ENCODE measurements at regions not wholly inside any gene's neighbourhood (a gene's known extent, or its start where the extent isn't known, plus 50 kb on each side); places are given as distances from the start of the nearest gene placed in this dataset.
"Not testable (repeated sequence)": the region's sequence is repeated elsewhere in the genome, so short reads cannot be mapped to it uniquely, and the experiment has no call there.

- DNase-seq = no peak
These were observed 1610.1 kb upstream of the ACO1 start for GRCh38 chr9:30774326-30774725.

- no peak for DNase-seq
These were observed 1609.2 kb upstream of the ACO1 start for GRCh38 chr9:30775236-30775635.

- DNase-seq = no peak
These were observed 1587.7 kb upstream of the ACO1 start for GRCh38 chr9:30796764-30797163.

- DNase-seq = no peak
These were observed 1584.8 kb upstream of the ACO1 start for GRCh38 chr9:30799527-30800101.

GRCh38 chr9:30800421-30800820, 1584.0 kb upstream of the ACO1 start:
- no peak for DNase-seq

GRCh38 chr9:30812821-30813220, 1571.6 kb upstream of the ACO1 start:
- DNase-seq = no peak

GRCh38 chr9:30815585-30815984, 1568.9 kb upstream of the ACO1 start:
- DNase-seq = no peak

GRCh38 chr9:30845136-30845535, 1539.3 kb upstream of the ACO1 start:
- DNase-seq = no peak

- DNase-seq = no peak
These were observed 1537.8 kb upstream of the ACO1 start for GRCh38 chr9:30846651-30847050.

- no peak for DNase-seq
These were observed 1532.8 kb upstream of the ACO1 start for GRCh38 chr9:30851600-30851999.

GRCh38 chr9:30900706-30901105, 1483.7 kb upstream of the ACO1 start:
- no peak for DNase-seq

GRCh38 chr9:30913331-30913730, 1471.1 kb upstream of the ACO1 start:
- DNase-seq = no peak

GRCh38 chr9:30915451-30915850, 1469.0 kb upstream of the ACO1 start:
- DNase-seq = no peak

GRCh38 chr9:30925126-30925525, 1459.3 kb upstream of the ACO1 start:
- DNase-seq = no peak

- no peak for DNase-seq
These were observed 1458.8 kb upstream of the ACO1 start for GRCh38 chr9:30925635-30926034.

- no peak for DNase-seq
These were observed 1456.4 kb upstream of the ACO1 start for GRCh38 chr9:30928045-30928444.

- DNase-seq = no peak
These were observed 1452.2 kb upstream of the ACO1 start for GRCh38 chr9:30932226-30932625.

GRCh38 chr9:30935730-30936129, 1448.7 kb upstream of the ACO1 start:
- DNase-seq = no peak

GRCh38 chr9:30937106-30937505, 1447.3 kb upstream of the ACO1 start:
- no peak for DNase-seq

GRCh38 chr9:30942852-30943251, 1441.6 kb upstream of the ACO1 start:
- not testable (repeated sequence) for DNase-seq

GRCh38 chr9:30943446-30944224, 1440.8 kb upstream of the ACO1 start:
- DNase-seq = no peak

- no peak for DNase-seq
These were observed 1440.2 kb upstream of the ACO1 start for GRCh38 chr9:30944225-30944569.

- no peak for DNase-seq
These were observed 1439.6 kb upstream of the ACO1 start for GRCh38 chr9:30944741-30945280.

GRCh38 chr9:30964332-30964731, 1420.1 kb upstream of the ACO1 start:
- no peak for DNase-seq

- no peak for DNase-seq
These were observed 1417.0 kb upstream of the ACO1 start for GRCh38 chr9:30967476-30967875.
